ENCODE measurements at regions not wholly inside any gene's neighbourhood (a gene's known extent, or its start where the extent isn't known, plus 50 kb on each side); places are given as distances from the start of the nearest gene placed in this dataset.

DNA sequence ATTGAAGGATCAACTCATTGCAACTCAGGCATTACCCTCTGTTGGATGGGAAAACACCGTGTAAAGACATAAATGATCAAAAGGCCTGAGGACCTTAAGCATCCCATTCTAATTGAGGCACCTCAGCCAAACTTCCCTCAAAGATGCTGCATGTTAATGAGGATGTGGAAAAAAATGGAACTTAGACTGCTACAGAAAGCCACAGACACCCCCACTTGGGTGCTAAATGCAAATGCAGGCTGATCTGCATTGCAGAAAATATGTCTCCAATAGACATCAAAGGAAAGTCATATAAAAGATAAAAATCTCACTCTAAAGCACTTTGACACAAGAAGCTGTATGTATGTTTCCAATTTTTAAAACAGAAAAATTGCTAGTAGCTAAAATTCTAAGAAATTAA is 504.7 kb downstream of the KCNJ3 start:
- ATAC-seq (ENCODE audit: low read depth) (no peak), DNase-seq (no peak)
- H4K20me1 ChIP-seq (ENCODE audit: control insufficient read depth, insufficient read depth, low read length, poor library complexity, severe bottlenecking) = no peaks in the 10 kb centered on the region
- no peaks in the 10 kb centered on the region for H3K4me1 ChIP-seq (ENCODE audit: control insufficient read depth in 2 of 2, insufficient read depth in 2 of 2, low read length in 2 of 2)
- TF ChIP-seq EZH2 (IDR thresholded peaks at IDR 0.05; ENCODE audit: borderline replicate concordance, insufficient read depth, low read depth, low read length, poor library complexity, severe bottlenecking) = no peak
- TF ChIP-seq, protein P1, sequence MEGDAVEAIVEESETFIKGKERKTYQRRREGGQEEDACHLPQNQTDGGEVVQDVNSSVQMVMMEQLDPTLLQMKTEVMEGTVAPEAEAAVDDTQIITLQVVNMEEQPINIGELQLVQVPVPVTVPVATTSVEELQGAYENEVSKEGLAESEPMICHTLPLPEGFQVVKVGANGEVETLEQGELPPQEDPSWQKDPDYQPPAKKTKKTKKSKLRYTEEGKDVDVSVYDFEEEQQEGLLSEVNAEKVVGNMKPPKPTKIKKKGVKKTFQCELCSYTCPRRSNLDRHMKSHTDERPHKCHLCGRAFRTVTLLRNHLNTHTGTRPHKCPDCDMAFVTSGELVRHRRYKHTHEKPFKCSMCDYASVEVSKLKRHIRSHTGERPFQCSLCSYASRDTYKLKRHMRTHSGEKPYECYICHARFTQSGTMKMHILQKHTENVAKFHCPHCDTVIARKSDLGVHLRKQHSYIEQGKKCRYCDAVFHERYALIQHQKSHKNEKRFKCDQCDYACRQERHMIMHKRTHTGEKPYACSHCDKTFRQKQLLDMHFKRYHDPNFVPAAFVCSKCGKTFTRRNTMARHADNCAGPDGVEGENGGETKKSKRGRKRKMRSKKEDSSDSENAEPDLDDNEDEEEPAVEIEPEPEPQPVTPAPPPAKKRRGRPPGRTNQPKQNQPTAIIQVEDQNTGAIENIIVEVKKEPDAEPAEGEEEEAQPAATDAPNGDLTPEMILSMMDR (IDR thresholded peaks at IDR 0.05) = no peak
- no peak overlapping the region for H3K27ac Mint-ChIP-seq
- no CpG with 5 or more reads among the region's 1 CpG for WGBS (ENCODE audit: insufficient coverage)
- ChIA-PET POLR2A (no interaction called here), CTCF (no interaction called here)
- no peaks in the 10 kb centered on the region for H3K79me2 ChIP-seq (ENCODE audit: control insufficient read depth, insufficient read depth, low read length)
- H3K9ac ChIP-seq (ENCODE audit: low read length) = no peak overlapping the region
- H3K36me3 ChIP-seq (replicated peaks in 1 of 2; ENCODE audit: control extremely low read depth in 1 of 2, control insufficient read depth in 1 of 2, extremely low read depth in 1 of 2, insufficient read depth in 2 of 2, low read length in 1 of 2) = no peaks in the 10 kb centered on the region
- no peaks in the 10 kb centered on the region for H3K27me3 Mint-ChIP-seq
- H3K27ac ChIP-seq (ENCODE audit: low read length in 2 of 2) = no peak overlapping the region
- H3K27me3 ChIP-seq (replicated peaks in 1 of 4; ENCODE audit: control extremely low read depth in 1 of 4, control insufficient read depth in 3 of 4, insufficient read depth in 4 of 4, low read length in 3 of 4) = no peaks in the 10 kb centered on the region
- no peaks in the 10 kb centered on the region for H3K4me1 Mint-ChIP-seq
- H3K9me3 ChIP-seq (ENCODE audit: control extremely low read depth in 1 of 3, control insufficient read depth in 2 of 3, insufficient read depth in 1 of 3, low read length in 2 of 3) = peaks cover 0 to 3% (median 0%) of the 10 kb centered on the region in 3 donors
- no peak overlapping the region for H3K4me2 ChIP-seq (replicated peaks; ENCODE audit: low read depth, low read length, poor library complexity, severe bottlenecking)
- H3K4me3 ChIP-seq (ENCODE audit: control extremely low read depth in 1 of 5, extremely low read depth in 1 of 5, insufficient read depth in 1 of 5, low read depth in 2 of 5, low read length in 4 of 5) = no peak overlapping the region
- H3K4me3 Mint-ChIP-seq = no peak overlapping the region
- intact Hi-C loops (cut with micrococcal nuclease) = no loop called here
- no peak overlapping the region for H2AFZ ChIP-seq (ENCODE audit: insufficient read depth, low read depth, low read length, poor library complexity, severe bottlenecking)
- no peaks in the 10 kb centered on the region for H3K9me3 Mint-ChIP-seq (ENCODE audit: insufficient read depth)

DNA sequence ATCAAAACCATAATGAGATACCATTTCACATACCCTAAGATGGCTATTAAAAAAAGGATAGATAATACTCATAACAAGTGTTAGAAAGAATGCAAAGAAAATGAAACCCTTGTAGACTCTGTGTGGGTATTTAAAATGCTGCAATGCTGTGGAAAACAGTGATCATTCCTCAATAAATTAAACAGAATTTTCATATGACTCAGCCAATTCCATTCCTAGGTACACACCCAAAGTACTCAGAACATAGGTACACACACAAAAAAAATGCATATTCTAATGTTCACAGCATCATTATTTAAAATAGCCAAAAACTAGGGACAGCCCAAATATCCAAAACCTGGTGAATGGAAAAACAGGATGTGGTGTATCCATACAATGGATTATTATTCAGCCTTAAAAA is 502.3 kb downstream of the KCNJ3 start:
- H3K27ac ChIP-seq (ENCODE audit: low read length in 2 of 2) = no peak overlapping the region
- no peaks in the 10 kb centered on the region for H3K79me2 ChIP-seq (ENCODE audit: control insufficient read depth, insufficient read depth, low read length)
- H3K4me1 ChIP-seq (ENCODE audit: control insufficient read depth in 2 of 2, insufficient read depth in 2 of 2, low read length in 2 of 2) = no peaks in the 10 kb centered on the region
- H3K27me3 Mint-ChIP-seq = no peaks in the 10 kb centered on the region
- H3K4me3 ChIP-seq (ENCODE audit: control extremely low read depth in 1 of 5, extremely low read depth in 1 of 5, insufficient read depth in 1 of 5, low read depth in 2 of 5, low read length in 4 of 5) = no peak overlapping the region
- H3K27ac Mint-ChIP-seq = no peak overlapping the region
- no peak overlapping the region for H3K9ac ChIP-seq (ENCODE audit: low read length)
- H3K4me2 ChIP-seq (replicated peaks; ENCODE audit: low read depth, low read length, poor library complexity, severe bottlenecking) = no peak overlapping the region
- intact Hi-C loops (cut with micrococcal nuclease) = no loop called here
- no peak for DNase-seq
- H3K9me3 ChIP-seq (ENCODE audit: control extremely low read depth in 1 of 3, control insufficient read depth in 2 of 3, insufficient read depth in 1 of 3, low read length in 2 of 3) = peaks cover 0 to 3% (median 0%) of the 10 kb centered on the region in 3 donors
- ChIA-PET POLR2A (no interaction called here), CTCF (no interaction called here)
- no peaks in the 10 kb centered on the region for H3K9me3 Mint-ChIP-seq (ENCODE audit: insufficient read depth)
- H2AFZ ChIP-seq (ENCODE audit: insufficient read depth, low read depth, low read length, poor library complexity, severe bottlenecking) = no peak overlapping the region
- H3K4me1 Mint-ChIP-seq = no peaks in the 10 kb centered on the region
- H3K36me3 ChIP-seq (replicated peaks in 1 of 2; ENCODE audit: control extremely low read depth in 1 of 2, control insufficient read depth in 1 of 2, extremely low read depth in 1 of 2, insufficient read depth in 2 of 2, low read length in 1 of 2) = no peaks in the 10 kb centered on the region
- H3K4me3 Mint-ChIP-seq = no peak overlapping the region
- H4K20me1 ChIP-seq (ENCODE audit: control insufficient read depth, insufficient read depth, low read length, poor library complexity, severe bottlenecking) = no peaks in the 10 kb centered on the region
- TF ChIP-seq, protein P1 (IDR thresholded peaks at IDR 0.05) = no peak
- TF ChIP-seq EZH2 (IDR thresholded peaks at IDR 0.05; ENCODE audit: borderline replicate concordance, insufficient read depth, low read depth, low read length, poor library complexity, severe bottlenecking) = no peak
- no peak for ATAC-seq (ENCODE audit: low read depth)
- H3K27me3 ChIP-seq (replicated peaks in 1 of 4; ENCODE audit: control extremely low read depth in 1 of 4, control insufficient read depth in 3 of 4, insufficient read depth in 4 of 4, low read length in 3 of 4) = no peaks in the 10 kb centered on the region

All from B cell (primary cell).